ENCODE measurements at regions not wholly inside any gene's neighbourhood (a gene's known extent, or its start where the extent isn't known, plus 50 kb on each side); places are given as distances from the start of the nearest gene placed in this dataset.

DNA sequence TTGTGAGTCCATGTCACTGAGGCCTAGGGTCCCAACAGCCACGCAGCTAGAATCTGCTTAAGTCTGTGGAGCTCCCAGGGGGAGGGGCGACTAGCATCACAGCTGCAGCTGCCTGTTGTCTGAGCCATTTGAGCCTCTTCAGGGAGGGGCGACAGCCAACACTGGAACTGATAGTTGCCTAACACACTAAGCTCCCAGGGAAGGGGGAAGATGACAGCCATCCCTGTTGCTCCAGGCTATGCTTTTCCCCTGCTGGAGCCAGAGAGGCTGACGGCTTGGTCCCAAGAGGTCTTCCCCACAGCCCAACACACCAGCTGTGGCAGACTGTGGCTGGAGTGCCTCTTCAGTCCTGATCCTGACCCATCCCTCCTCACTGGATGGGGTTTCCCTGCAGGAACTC lies 817.5 kb downstream of the NXPH1 start:
- TF ChIP-seq, protein P1, sequence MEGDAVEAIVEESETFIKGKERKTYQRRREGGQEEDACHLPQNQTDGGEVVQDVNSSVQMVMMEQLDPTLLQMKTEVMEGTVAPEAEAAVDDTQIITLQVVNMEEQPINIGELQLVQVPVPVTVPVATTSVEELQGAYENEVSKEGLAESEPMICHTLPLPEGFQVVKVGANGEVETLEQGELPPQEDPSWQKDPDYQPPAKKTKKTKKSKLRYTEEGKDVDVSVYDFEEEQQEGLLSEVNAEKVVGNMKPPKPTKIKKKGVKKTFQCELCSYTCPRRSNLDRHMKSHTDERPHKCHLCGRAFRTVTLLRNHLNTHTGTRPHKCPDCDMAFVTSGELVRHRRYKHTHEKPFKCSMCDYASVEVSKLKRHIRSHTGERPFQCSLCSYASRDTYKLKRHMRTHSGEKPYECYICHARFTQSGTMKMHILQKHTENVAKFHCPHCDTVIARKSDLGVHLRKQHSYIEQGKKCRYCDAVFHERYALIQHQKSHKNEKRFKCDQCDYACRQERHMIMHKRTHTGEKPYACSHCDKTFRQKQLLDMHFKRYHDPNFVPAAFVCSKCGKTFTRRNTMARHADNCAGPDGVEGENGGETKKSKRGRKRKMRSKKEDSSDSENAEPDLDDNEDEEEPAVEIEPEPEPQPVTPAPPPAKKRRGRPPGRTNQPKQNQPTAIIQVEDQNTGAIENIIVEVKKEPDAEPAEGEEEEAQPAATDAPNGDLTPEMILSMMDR (conservative IDR thresholded peaks at IDR 0.05; ENCODE audit: low read depth, low read length), result no peak
- DNase-seq (ENCODE audit: low read depth), result no peak
- no peak overlapping the region for H3K4me3 ChIP-seq (ENCODE audit: low read depth, low read length)

DNA sequence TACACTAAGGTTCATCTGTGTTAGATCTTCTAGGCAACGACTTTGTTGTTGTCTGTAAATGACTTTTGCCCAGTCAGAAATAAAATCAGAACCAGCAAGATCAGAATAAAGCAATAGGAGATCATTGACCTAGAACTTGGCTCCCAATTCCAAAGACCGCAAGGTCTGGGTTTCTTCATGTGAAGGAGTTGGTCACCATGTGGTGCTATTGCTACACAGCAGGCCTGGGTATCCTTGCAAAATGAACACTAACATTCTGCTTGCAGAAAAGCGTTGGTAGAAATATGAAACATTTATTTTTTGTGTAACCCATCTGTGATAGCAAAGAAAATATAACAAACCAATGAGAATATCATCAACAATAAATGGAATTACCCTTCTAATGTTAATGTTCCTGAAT lies 831.0 kb downstream of the NXPH1 start:
- TF ChIP-seq, protein P1 (conservative IDR thresholded peaks at IDR 0.05; ENCODE audit: low read depth, low read length), result no peak
- DNase-seq (ENCODE audit: low read depth), result no peak

DNA sequence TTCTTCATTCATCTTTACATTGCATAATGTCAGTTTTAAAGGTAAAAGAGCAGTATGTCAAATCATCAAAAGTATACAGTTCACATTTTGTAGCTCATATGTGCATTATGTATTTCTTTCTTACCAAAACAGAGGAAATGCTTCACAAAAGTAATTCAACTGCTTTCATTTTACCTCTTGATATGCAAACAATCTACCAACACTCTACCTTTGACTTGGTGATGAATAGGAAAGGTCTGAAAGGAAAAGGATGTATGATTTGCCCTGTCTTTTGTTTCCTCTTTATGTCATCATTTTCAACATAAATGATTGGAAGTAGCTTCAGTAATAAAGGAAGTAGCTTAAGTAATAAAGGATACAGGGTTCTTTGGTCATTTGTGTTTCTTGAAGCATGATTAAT lies 846.7 kb downstream of the NXPH1 start:
- H3K4me3 ChIP-seq (ENCODE audit: low read depth, low read length), result no peak overlapping the region
- TF ChIP-seq, protein P1 (conservative IDR thresholded peaks at IDR 0.05; ENCODE audit: low read depth, low read length), result no peak
- no peak for DNase-seq (ENCODE audit: low read depth)

More for the DNA sequence above, 831.0 kb downstream of the NXPH1 start:
- no peak overlapping the region for H3K4me3 ChIP-seq (ENCODE audit: low read depth, low read length)

DNA sequence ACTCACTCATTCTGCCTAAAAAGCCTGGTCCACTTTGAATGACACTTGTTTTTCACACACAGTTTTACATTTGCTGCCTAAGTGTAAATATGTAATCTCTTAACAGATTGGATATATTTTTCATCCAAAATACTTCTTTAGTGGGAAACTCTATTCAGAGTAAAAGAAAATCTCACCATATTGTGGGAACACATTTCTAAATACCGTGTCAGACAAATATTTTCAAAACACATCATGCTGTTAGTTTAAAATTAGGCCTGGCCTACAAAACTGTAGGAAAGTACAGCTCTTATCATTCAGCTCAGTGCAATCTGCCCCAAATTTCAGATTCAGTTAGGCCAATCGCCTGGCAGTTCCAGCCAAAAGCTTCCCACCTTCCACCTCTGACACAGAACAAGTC lies 849.8 kb downstream of the NXPH1 start:
- TF ChIP-seq, protein P1 (conservative IDR thresholded peaks at IDR 0.05; ENCODE audit: low read depth, low read length), result no peak
- H3K4me3 ChIP-seq (ENCODE audit: low read depth, low read length), result no peak overlapping the region
- no peak for DNase-seq (ENCODE audit: low read depth)

DNA sequence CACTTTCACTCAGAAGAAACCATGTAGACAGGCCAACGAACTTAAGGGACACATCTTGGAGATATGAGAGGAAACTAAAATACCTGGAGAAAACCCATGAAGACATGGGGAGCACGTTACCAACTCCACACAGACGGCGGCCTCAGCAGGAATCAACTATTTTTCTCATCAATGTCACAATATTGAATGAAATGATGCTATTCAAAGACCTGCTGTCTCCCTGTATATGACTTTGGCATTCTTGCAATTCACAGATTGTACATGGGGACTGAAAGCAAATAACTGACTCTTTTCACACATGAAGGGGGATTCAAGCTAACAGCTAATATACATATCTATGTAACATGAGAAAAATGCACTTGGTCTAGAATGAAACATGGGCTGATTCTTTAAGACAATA lies 869.0 kb downstream of the NXPH1 start:
- H3K4me3 ChIP-seq (ENCODE audit: low read depth, low read length), result no peak overlapping the region
- TF ChIP-seq, protein P1 (conservative IDR thresholded peaks at IDR 0.05; ENCODE audit: low read depth, low read length), result no peak
- DNase-seq (ENCODE audit: low read depth), result no peak

DNA sequence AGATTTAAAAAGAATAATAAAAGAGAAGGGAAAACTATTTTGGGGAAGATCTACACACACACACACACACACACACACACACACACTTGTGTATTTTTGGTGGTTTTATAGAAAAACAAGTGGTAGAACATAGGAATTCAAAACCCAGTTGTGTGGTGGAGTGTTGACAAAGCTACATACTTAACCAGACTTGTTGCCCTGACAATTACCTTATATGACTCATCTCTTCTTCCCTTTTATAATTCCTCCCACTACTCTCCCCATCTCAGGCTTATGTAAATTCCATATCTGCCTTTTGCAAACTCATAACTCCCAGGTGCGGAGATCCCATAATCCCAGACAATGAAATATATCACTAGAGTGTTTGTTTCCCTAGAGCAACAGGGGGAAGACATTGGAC lies 873.7 kb downstream of the NXPH1 start:
- TF ChIP-seq, protein P1 (conservative IDR thresholded peaks at IDR 0.05; ENCODE audit: low read depth, low read length), result no peak
- no peak overlapping the region for H3K4me3 ChIP-seq (ENCODE audit: low read depth, low read length)
- peak; percentile 4 for DNase-seq (ENCODE audit: low read depth)

DNA sequence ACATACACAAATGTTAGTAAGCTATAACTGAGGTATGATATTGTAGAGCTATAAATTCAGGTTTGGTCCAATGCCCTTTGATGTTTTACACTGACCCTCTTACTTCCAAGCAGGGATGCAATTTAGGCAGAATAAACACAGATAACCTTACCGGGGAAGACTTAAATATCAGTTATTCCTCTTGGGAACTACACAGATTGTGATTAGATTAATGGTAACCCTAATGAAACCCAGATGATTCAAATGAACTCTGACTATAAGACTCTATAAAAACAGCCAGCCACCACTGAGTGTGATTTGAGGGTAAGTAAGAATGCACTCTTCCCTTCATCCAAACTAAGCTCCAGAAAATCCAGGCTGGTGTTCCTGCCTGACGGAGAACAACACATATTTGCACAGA lies 891.1 kb downstream of the NXPH1 start:
- no peak for DNase-seq (ENCODE audit: low read depth)
- TF ChIP-seq, protein P1 (conservative IDR thresholded peaks at IDR 0.05; ENCODE audit: low read depth, low read length), result no peak
- H3K4me3 ChIP-seq (ENCODE audit: low read depth, low read length), result no peak overlapping the region

Measured in choroid plexus epithelial cell (primary cell).